HepG2 (cell line): ENCODE measurements at regions not wholly inside any gene's neighbourhood (a gene's known extent, or its start where the extent isn't known, plus 50 kb on each side); places are given as distances from the start of the nearest gene placed in this dataset.

ENCODE experiments used
- ASH2L ChIP-seq: fragments of 300-600, 200-600 bp; sonication (generic); IDR thresholded peaks from 2 replicates; pipeline ENCODE4 v1.7.0; 2017; ENCODE audit warnings: low read depth, mild to moderate bottlenecking, moderate library complexity, mixed read lengths, low read length; ENCODE audit not compliant: insufficient read length
- CTCF ChIP-seq: sonication (generic); formaldehyde crosslinking; IDR thresholded peaks from 2 replicates; pipeline ENCODE4 v1.5.0; 2020; ENCODE audit warnings: mild to moderate bottlenecking, missing genetic modification reagents, moderate library complexity
- ETS1 ChIP-seq: sonication (generic); formaldehyde crosslinking; IDR thresholded peaks from 2 replicates; pipeline ENCODE4 v1.4.0; 2020; ENCODE audit warnings: missing genetic modification reagents
- FOXJ3 ChIP-seq: sonication (generic); formaldehyde crosslinking; IDR thresholded peaks from 2 replicates; pipeline ENCODE4 v1.4.0; 2020; ENCODE audit warnings: missing genetic modification reagents, mild to moderate bottlenecking, borderline replicate concordance
- GPBP1L1 ChIP-seq: sonication (generic); formaldehyde crosslinking; IDR thresholded peaks from 2 replicates; pipeline ENCODE4 v1.5.0; 2020; ENCODE audit warnings: mild to moderate bottlenecking, missing genetic modification reagents
- HMGXB4 ChIP-seq, 2 experiments: sonication (generic) in 1 of 2; formaldehyde crosslinking in 1 of 2; IDR thresholded peaks; 2 replicates each; pipeline versions ENCODE4 v1.4.0 to v1.6.1; 2018 to 2020; ENCODE audit warnings: missing genetic modification reagents in 2 of 2, borderline replicate concordance in 1 of 2, low read depth in 1 of 2, mild to moderate bottlenecking in 1 of 2, missing biosample characterization in 1 of 2
- PREB ChIP-seq: sonication (generic); formaldehyde crosslinking; IDR thresholded peaks from 2 replicates; pipeline ENCODE4 v1.4.0; 2020; ENCODE audit warnings: missing genetic modification reagents
- SMARCE1 ChIP-seq: fragments of 450-650 bp; IDR thresholded peaks from 2 replicates; pipeline ENCODE4 v1.6.1; 2017; ENCODE audit warnings: borderline replicate concordance
- SP1 ChIP-seq, 2 experiments: fragments of 450-650 bp in 1 of 2; sonication (generic) in 1 of 2; formaldehyde crosslinking in 1 of 2; IDR thresholded peaks; 2 replicates each; pipeline versions ENCODE4 v1.4.0 to v1.6.1; 2016 to 2020; ENCODE audit warnings: missing genetic modification reagents in 1 of 2
- ZBTB14 ChIP-seq: sonication (generic); formaldehyde crosslinking; IDR thresholded peaks from 2 replicates; pipeline ENCODE4 v1.4.0; 2020; ENCODE audit warnings: missing genetic modification reagents
- ZBTB20 ChIP-seq: sonication (generic); formaldehyde crosslinking; IDR thresholded peaks from 2 replicates; pipeline ENCODE4 v1.8.1; 2023; ENCODE audit warnings: missing genetic modification reagents, low read depth, mild to moderate bottlenecking, borderline replicate concordance

GRCh38 chr19:34588846-34589245, 88.1 kb downstream of the SCGB2B2 start:
- no peak for TF ChIP-seq ZBTB20 (CRISPR knock-in tag)
- TF ChIP-seq PREB: no peak
- TF ChIP-seq SMARCE1: no peak
- no peak for TF ChIP-seq CTCF (CRISPR knock-in tag)
- TF ChIP-seq ZBTB14 (CRISPR knock-in tag): no peak
- TF ChIP-seq FOXJ3 (CRISPR knock-in tag): no peak
- no peak for TF ChIP-seq ASH2L
- TF ChIP-seq ETS1 (CRISPR knock-in tag): no peak
- no peak for TF ChIP-seq GPBP1L1 (CRISPR knock-in tag)
- TF ChIP-seq HMGXB4 (CRISPR knock-in tag; IDR thresholded peaks at IDR 0.05; ENCODE audit: borderline replicate concordance in 1 of 2, low read depth in 1 of 2): no peak
- TF ChIP-seq SP1 (IDR thresholded peaks at IDR 0.05): no peak
- TF ChIP-seq SP1 (CRISPR knock-in tag; IDR thresholded peaks at IDR 0.05): no peak
